ENCODE measurements at regions not wholly inside any gene's neighbourhood (a gene's known extent, or its start where the extent isn't known, plus 50 kb on each side); places are given as distances from the start of the nearest gene placed in this dataset.
"Not testable (repeated sequence)": the region's sequence is repeated elsewhere in the genome, so short reads cannot be mapped to it uniquely, and the experiment has no call there.

- in situ Hi-C loops (cut with HindIII; ENCODE audit: low pct_ligation_motif_present, low pct_unique_long_range_greater_than_20kb, low sequenced_read_pairs); DNase-seq: not testable (repeated sequence)
Observed at GRCh38 chr17:20867436-20867937, 175.3 kb downstream of the USP22 start.

- DNase-seq; in situ Hi-C loops (cut with HindIII; ENCODE audit: low pct_ligation_motif_present, low pct_unique_long_range_greater_than_20kb, low sequenced_read_pairs): not testable (repeated sequence)
Observed at GRCh38 chr17:20867938-20868661, 174.7 kb downstream of the USP22 start.

GRCh38 chr17:20868662-20869007 lies 174.2 kb downstream of the USP22 start:
- in situ Hi-C loops (cut with HindIII; ENCODE audit: low pct_ligation_motif_present, low pct_unique_long_range_greater_than_20kb, low sequenced_read_pairs); DNase-seq: not testable (repeated sequence)

- in situ Hi-C loops (cut with HindIII; ENCODE audit: low pct_ligation_motif_present, low pct_unique_long_range_greater_than_20kb, low sequenced_read_pairs); DNase-seq: not testable (repeated sequence)
Observed at GRCh38 chr17:20873173-20873572, 169.6 kb downstream of the USP22 start.

GRCh38 chr17:20873688-20874328 lies 169.0 kb downstream of the USP22 start:
- in situ Hi-C loops (cut with HindIII; ENCODE audit: low pct_ligation_motif_present, low pct_unique_long_range_greater_than_20kb, low sequenced_read_pairs); DNase-seq: not testable (repeated sequence)

GRCh38 chr17:20877384-20877783 lies 165.4 kb downstream of the USP22 start:
- DNase-seq; in situ Hi-C loops (cut with HindIII; ENCODE audit: low pct_ligation_motif_present, low pct_unique_long_range_greater_than_20kb, low sequenced_read_pairs): not testable (repeated sequence)

GRCh38 chr17:20890338-20890737 lies 152.5 kb downstream of the USP22 start:
- no peak for DNase-seq
- in situ Hi-C loops (cut with HindIII; ENCODE audit: low pct_ligation_motif_present, low pct_unique_long_range_greater_than_20kb, low sequenced_read_pairs) = no loop called here

GRCh38 chr17:20895426-20895825 lies 147.4 kb downstream of the USP22 start:
- in situ Hi-C loops (cut with HindIII; ENCODE audit: low pct_ligation_motif_present, low pct_unique_long_range_greater_than_20kb, low sequenced_read_pairs); DNase-seq: not testable (repeated sequence)

- in situ Hi-C loops (cut with HindIII; ENCODE audit: low pct_ligation_motif_present, low pct_unique_long_range_greater_than_20kb, low sequenced_read_pairs) = no loop called here
- DNase-seq = peak; percentile 11
Observed at GRCh38 chr17:20896153-20896649, 146.6 kb downstream of the USP22 start.

- in situ Hi-C loops (cut with HindIII; ENCODE audit: low pct_ligation_motif_present, low pct_unique_long_range_greater_than_20kb, low sequenced_read_pairs); DNase-seq: not testable (repeated sequence)
Observed at GRCh38 chr17:20898726-20899125, 144.1 kb downstream of the USP22 start.

- DNase-seq; in situ Hi-C loops (cut with HindIII; ENCODE audit: low pct_ligation_motif_present, low pct_unique_long_range_greater_than_20kb, low sequenced_read_pairs): not testable (repeated sequence)
Observed at GRCh38 chr17:20902496-20902895, 140.3 kb downstream of the USP22 start.

GRCh38 chr17:20903549-20903948 lies 139.3 kb downstream of the USP22 start:
- DNase-seq; in situ Hi-C loops (cut with HindIII; ENCODE audit: low pct_ligation_motif_present, low pct_unique_long_range_greater_than_20kb, low sequenced_read_pairs): not testable (repeated sequence)

- peak; percentile 88 for DNase-seq
Observed at GRCh38 chr17:20908313-20909267, 134.2 kb downstream of the USP22 start.

GRCh38 chr17:20914658-20915057 lies 128.2 kb downstream of the USP22 start:
- DNase-seq = no peak
- in situ Hi-C loops (cut with HindIII; ENCODE audit: low pct_ligation_motif_present, low pct_unique_long_range_greater_than_20kb, low sequenced_read_pairs) = no loop called here

More at GRCh38 chr17:20908313-20909267, 134.2 kb downstream of the USP22 start:
- in situ Hi-C loops (cut with HindIII; ENCODE audit: low pct_ligation_motif_present, low pct_unique_long_range_greater_than_20kb, low sequenced_read_pairs) = no loop called here

- in situ Hi-C loops (cut with HindIII; ENCODE audit: low pct_ligation_motif_present, low pct_unique_long_range_greater_than_20kb, low sequenced_read_pairs) = no loop called here
- no peak for DNase-seq
Observed at GRCh38 chr17:20916383-20916782, 126.4 kb downstream of the USP22 start.

- in situ Hi-C loops (cut with HindIII; ENCODE audit: low pct_ligation_motif_present, low pct_unique_long_range_greater_than_20kb, low sequenced_read_pairs); DNase-seq: not testable (repeated sequence)
Observed at GRCh38 chr17:20917610-20918306, 125.1 kb downstream of the USP22 start.

- DNase-seq = no peak
- in situ Hi-C loops (cut with HindIII; ENCODE audit: low pct_ligation_motif_present, low pct_unique_long_range_greater_than_20kb, low sequenced_read_pairs) = no loop called here
Observed at GRCh38 chr17:20920095-20920814, 122.6 kb downstream of the USP22 start.
